Hepatocyte (in vitro differentiated cells): ENCODE measurements at regions not wholly inside any gene's neighbourhood (a gene's known extent, or its start where the extent isn't known, plus 50 kb on each side); places are given as distances from the start of the nearest gene placed in this dataset.

Experiments
- EZH2 ChIP-seq: fragments of 200-600 bp; sonication (generic); IDR thresholded peaks from 2 replicates; pipeline ENCODE4 v1.6.1; 2016; ENCODE audit warnings: antibody characterized with exemption, mild to moderate bottlenecking, borderline replicate concordance
- EZH2phosphoT487 ChIP-seq: fragments of 200-600 bp; sonication (generic); IDR thresholded peaks from one replicate; pipeline ENCODE4 v1.6.1; 2018; ENCODE audit warnings: antibody characterized with exemption, mild to moderate bottlenecking, low read depth, moderate library complexity; ENCODE audit not compliant: unreplicated experiment, severe bottlenecking
- TF ChIP-seq, protein P1 (sequence below): fragments of 200-600 bp; sonication (generic); IDR thresholded peaks from 2 replicates; pipeline ENCODE4 v1.5.1; 2016; ENCODE audit warnings: antibody characterized with exemption, mild to moderate bottlenecking; ENCODE audit not compliant: poor library complexity

DNA sequence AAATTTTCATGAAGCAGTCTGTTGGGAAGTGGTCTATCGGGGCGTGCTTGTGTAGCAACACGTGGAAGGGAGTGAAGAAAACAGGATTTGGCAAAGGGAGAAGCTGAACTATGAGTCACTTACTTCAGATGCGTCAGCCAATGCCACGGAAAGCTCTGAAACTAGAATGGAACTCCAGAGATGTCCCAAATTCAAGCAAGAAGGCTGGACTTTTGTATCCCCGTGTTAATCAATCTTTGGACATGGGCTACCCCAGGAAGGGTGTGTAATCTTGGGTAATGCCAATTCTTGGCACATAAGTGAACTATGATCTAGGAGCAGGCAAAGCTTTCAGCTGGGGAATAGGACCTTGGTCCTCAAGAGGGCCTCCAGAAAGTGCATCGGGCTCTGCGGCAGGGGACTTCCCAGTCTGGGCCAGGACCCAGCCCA is 102.6 kb downstream of the ADSS2 start:
- TF ChIP-seq, protein P1, sequence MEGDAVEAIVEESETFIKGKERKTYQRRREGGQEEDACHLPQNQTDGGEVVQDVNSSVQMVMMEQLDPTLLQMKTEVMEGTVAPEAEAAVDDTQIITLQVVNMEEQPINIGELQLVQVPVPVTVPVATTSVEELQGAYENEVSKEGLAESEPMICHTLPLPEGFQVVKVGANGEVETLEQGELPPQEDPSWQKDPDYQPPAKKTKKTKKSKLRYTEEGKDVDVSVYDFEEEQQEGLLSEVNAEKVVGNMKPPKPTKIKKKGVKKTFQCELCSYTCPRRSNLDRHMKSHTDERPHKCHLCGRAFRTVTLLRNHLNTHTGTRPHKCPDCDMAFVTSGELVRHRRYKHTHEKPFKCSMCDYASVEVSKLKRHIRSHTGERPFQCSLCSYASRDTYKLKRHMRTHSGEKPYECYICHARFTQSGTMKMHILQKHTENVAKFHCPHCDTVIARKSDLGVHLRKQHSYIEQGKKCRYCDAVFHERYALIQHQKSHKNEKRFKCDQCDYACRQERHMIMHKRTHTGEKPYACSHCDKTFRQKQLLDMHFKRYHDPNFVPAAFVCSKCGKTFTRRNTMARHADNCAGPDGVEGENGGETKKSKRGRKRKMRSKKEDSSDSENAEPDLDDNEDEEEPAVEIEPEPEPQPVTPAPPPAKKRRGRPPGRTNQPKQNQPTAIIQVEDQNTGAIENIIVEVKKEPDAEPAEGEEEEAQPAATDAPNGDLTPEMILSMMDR: no peak
- no peak for TF ChIP-seq EZH2
- no peak for TF ChIP-seq EZH2phosphoT487
